ENCODE measurements at regions not wholly inside any gene's neighbourhood (a gene's known extent, or its start where the extent isn't known, plus 50 kb on each side); places are given as distances from the start of the nearest gene placed in this dataset.
"Not testable (repeated sequence)": the region's sequence is repeated elsewhere in the genome, so short reads cannot be mapped to it uniquely, and the experiment has no call there.

DNA sequence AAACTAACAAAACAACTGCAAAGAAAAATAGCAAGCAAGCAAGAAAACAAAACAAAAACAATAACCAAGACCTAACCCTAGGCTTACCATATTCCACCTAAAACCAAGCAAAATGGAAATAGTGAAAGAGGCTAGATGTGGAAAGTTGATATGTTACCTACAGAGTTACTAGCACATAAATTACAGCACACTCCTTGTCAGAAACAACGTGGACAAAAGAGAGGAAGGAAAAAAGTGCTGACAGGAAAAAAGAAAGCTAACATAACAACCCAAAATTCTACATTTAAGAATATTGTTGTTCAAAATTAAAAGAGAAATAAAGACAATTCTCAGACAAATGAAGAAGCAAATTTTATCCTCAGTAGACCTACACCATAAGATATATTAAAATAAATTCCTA is 812.8 kb upstream of the NUDT12 start:
- in situ Hi-C loops (cut with HindIII; ENCODE audit: low sequenced_read_pairs), result no loop called here

DNA sequence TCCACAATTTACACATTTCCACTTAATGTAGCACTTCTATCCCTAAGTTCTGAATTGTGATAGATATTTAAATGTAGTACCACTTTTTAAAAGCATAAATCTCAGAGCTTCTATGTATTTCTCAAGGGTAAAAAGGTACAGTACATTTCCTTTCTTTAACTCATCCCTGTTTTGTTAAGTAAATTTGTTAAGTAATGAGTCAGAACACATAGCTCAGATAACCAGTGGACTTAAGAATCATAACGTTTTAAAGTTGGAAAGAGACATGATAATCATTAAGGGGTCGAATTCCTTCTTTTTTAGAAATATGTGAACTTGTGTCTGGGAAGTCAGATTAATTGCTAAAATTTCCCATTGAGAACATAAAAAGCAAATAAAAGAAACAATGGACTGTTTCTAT is 810.2 kb upstream of the NUDT12 start:
- in situ Hi-C loops (cut with HindIII; ENCODE audit: low sequenced_read_pairs), result no loop called here

DNA sequence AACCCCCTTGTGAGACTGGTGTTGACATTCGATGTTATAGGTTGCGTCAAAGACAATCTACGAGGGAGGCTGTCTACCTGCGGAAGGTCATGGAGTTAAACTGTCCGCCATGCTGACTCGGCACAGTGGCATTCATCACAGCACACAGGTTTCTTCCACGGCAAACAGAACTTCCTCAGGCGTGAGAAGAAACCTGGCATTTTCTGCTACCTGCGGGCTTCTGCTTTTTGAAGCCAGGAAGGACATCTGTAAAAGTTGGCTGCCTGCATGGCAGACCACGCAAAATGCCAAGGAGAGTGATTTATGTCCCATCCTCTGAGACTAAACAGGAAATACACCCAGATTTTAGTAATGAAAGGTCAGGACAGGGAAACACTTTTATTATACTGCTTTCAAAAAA is 809.8 kb upstream of the NUDT12 start:
- in situ Hi-C loops (cut with HindIII; ENCODE audit: low sequenced_read_pairs), result no loop called here

DNA sequence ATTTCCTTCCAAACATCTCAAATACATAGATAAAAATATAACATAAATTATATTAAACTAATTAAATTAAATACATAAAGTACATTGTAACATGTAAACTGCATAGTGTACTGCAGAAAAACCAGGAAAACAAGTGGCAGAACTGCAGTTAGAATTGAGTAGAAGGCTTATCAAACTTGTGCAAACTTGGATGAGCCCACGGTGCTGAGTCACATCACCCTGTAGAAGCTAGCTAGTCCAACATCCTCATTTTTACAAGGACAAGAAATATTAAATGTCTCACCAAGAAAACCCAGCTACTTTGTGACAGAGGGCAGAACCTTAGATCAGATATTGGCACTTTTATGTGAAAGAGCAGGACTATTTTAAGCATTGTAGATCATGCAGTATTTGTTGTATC is 807.9 kb upstream of the NUDT12 start:
- in situ Hi-C loops (cut with HindIII; ENCODE audit: low sequenced_read_pairs), result no loop called here

DNA sequence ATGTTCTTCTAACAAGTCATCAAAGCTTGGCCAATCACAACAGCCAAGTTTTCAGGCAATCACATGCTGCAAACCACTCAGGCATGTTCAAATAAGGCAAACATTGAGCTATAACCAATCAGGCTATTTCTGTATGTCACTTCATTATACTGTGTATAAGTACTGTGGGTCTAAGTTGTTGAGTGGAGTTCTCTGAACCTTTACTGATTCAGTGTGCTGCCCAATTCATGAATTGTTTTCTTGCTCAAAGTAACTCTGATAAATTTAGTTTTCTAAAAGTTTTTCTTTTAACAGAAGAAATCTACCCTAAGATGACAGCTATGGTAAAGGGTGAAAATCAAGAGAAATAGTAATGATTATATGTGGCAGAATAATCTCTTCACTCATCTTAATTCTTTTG is 805.4 kb upstream of the NUDT12 start:
- in situ Hi-C loops (cut with HindIII; ENCODE audit: low sequenced_read_pairs), result no loop called here

DNA sequence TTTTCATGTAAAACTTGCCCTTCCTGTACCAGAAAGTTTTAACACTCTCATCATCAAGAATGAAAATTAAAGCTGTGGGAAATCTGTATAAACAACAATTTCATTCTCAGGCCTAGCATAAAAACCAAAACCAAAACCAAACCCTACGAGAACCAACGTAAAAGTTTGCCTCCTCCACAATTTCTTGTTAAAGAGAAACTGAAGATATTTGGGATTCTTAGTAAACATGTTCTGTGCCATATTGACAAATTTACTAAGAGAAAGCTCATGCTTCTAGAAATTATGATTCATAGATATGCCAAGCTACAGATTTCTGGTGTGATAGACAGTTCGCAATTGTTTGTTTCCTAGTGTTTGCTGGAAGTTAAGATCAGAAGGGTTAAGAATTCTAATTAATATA is 801.0 kb upstream of the NUDT12 start:
- in situ Hi-C loops (cut with HindIII; ENCODE audit: low sequenced_read_pairs), result loop anchor here (5.0 kb wide), 1 partner anchor 39 kb away; no protein-coding TSS in a partner anchor

DNA sequence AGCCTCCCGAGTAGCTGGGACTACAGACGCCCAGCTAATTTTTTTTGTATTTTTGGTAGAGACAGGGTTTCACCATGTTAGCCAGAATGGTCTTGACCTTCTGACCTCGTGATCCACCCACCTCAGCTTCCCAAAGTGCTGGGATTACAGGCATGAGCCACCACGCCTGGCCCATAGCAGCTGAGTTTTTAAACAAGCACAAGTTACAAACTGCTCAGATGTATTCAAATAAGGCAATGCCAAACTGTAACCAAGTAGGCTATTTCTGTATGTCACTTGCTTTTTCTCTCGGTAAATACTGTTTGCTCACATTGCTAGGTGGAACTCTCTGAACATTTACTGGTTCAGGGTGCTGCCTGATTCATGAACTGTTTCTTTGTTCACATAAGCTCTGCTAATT is 799.3 kb upstream of the NUDT12 start:
- in situ Hi-C loops (cut with HindIII; ENCODE audit: low sequenced_read_pairs), result loop anchor here (5.0 kb wide), 1 partner anchor 40 kb away; no protein-coding TSS in a partner anchor

DNA sequence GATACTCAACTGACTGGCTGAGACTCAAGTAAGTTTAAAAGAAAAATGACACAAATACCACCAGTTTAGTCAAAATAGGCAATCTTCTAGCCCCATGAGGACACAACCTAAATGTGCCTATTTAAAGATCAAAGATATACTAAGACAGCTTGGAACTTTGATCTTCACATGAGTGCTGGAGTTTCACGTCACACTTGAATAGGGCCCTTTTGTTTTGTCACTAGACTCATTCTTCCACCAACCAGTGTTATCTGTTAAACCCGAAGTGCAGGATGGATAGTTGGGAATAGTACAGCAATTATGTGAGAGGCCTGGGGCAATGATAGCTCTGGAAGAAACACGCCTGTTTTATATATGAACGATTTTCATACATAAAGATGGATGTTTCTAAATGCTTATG is 792.8 kb upstream of the NUDT12 start:
- in situ Hi-C loops (cut with HindIII; ENCODE audit: low sequenced_read_pairs), result no loop called here

DNA sequence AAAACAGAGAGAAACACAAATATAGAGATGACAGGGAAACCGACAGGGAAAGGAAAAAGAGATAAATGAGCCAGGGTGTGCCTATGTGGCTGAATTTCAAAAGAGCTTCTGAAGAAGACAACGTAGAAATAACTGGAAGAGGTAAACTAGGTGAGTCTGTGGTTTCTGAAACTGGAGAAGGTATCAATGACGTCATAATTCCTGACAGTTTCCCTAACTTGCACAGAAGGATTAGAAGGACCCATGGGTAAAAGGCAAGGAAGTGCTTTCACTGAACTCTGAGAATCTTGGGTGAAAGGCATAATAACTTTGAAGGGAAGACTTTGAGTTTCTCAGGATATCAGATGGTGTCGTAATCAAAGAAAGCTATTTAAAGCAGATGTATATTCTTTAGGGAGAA is 790.8 kb upstream of the NUDT12 start:
- in situ Hi-C loops (cut with HindIII; ENCODE audit: low sequenced_read_pairs), result no loop called here

DNA sequence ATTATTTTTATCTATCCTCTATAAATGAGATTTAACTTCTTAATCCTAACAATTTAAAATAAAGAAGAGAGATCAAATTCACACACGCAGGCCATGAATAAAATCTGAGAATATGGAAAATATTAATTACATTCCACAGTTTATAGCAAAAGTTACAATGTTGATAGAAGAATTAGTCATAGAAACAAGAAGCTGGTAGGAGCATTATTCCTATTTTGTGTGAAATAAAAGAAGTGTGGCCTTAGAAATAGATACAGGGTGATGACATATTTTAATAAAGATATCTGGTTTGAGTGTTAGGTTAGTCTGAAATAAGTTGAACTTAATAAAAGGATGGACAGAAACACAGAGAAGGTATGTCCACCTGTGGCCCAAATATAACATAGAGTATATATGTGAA is 790.4 kb upstream of the NUDT12 start:
- in situ Hi-C loops (cut with HindIII; ENCODE audit: low sequenced_read_pairs), result no loop called here

DNA sequence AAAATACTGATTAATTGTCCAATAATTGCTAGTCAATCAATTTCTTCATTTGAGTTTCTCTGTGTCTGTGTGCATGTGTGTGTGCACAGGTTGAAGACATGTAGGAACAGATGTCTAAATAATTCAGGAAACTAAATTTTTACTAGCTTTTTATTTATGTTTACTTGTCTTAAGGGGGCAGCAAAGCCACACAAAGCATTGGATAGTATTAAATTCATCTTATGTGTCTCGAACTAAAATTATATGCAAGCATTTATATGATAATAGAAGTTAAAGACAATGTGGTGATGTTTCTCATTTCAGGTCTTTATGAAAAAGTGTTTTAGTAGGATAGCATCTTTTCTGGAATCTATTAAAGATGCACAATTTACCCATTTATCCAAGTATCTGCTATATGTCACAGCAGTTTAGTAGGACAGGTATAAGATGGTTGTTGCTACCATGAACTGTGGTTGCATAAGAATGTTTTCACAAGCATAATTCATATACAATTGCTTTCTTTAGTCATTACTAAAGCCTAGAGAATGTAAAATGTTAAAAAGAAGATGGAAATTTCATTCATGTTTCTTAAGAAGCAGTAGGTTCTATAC is 784.6 kb upstream of the NUDT12 start:
- in situ Hi-C loops (cut with HindIII; ENCODE audit: low sequenced_read_pairs), result no loop called here

DNA sequence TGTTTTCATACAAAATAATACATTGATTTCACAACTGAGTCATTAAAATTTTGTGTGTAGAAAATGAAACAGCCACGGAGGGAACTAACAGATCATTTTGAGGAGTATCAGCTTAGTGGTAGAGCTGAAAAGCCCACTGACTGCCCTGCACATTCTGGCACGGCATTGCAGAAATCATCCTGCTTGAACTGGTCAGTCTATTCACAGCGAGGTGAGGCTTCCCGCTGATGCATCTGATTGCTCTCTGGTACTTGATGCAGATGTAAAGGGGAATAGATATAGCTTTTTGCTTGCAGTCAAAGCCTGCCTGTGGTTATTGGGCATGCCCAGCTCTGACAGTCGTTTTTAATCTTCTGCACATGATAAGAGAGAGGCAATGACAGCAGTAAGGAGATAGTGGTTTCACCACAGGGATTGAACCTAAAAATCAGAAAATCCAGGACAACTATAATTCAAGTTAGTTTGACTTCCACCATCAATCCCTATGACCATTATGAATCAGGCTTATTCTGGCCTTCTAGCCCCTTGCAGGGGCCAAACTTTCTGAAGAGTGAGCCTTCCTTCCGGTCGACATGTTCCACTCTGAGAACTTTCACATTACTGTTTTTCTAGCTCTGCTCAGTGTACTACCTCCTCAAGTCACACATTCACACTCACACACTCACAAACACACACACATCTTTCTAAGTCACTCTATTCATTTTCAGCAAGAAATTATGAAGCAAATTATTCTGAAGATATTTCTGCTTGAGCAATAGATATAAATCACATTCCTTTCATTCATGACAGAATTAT is 782.8 kb upstream of the NUDT12 start:
- in situ Hi-C loops (cut with HindIII; ENCODE audit: low sequenced_read_pairs), result no loop called here

DNA sequence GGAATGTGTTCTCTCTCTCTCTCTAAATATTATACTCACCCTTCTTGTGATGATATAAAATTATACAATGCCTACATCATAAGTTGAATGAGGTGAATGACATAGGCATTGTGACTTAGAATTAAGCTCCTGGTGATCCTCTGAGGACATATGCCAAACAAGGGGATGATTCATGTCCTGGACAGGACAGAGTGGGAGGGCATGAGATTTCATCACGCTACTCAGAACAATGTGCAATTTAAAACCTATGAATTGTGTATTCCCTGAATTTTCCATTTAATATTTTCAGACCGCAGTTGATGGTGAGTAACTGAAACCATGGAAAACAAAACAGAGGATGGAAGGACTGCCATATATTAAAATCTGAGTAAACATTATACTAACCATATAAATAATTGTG is 782.2 kb upstream of the NUDT12 start:
- in situ Hi-C loops (cut with HindIII; ENCODE audit: low sequenced_read_pairs), result no loop called here

DNA sequence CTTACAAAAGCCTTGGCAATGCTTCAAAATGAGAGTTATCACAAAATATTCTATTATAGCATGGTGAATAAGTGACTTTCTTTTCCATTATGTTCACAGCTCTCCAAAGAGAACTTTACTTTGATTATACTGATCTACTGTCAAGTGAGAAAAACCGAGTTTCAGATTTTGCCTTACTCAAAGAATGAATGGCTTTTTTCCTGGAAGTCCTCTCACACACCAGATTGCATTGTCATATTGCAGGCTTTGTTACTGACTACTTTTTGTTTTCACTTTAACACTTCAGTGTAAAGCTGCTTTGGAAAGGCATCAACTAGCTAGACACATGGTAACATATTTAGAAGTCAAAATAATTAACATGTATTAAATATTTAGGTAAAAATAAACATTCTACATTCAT is 765.2 kb upstream of the NUDT12 start:
- in situ Hi-C loops (cut with HindIII; ENCODE audit: low sequenced_read_pairs), result no loop called here

DNA sequence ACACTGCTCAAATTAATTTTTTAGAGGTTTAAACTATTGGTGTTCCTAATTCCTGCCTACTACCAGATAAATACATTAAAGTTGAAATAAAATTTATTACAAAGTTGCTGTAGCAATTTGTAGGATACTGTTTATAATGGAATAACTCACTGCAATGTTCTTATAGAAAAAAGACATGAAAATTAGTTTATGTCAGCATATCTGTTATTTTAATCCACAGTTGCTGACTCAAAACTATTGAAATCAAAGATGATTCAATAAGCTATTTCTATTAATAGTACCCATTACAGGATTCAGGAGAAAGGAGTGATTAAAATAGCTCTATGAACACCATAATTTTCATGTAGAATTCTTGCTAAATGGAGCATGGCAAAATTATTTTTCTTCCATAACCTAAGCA is 764.4 kb upstream of the NUDT12 start:
- in situ Hi-C loops (cut with HindIII; ENCODE audit: low sequenced_read_pairs), result no loop called here

DNA sequence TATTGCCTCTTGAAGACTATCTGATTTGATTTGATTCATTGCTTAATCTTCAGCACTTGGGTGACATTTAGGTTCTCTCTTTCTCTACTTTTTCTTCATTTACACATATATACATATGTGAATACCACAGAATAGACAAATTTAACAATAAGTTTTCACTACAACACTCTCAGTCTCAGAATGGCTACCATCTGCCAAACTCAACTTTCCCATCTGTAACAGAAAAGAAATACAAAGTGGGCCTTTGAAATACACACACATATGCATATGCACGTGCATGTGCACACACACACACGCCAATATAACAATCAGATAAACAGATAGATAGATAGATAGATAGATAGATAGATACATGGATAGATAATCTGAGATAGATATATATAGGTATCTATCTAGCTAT is 762.8 kb upstream of the NUDT12 start:
- in situ Hi-C loops (cut with HindIII; ENCODE audit: low sequenced_read_pairs), result no loop called here

DNA sequence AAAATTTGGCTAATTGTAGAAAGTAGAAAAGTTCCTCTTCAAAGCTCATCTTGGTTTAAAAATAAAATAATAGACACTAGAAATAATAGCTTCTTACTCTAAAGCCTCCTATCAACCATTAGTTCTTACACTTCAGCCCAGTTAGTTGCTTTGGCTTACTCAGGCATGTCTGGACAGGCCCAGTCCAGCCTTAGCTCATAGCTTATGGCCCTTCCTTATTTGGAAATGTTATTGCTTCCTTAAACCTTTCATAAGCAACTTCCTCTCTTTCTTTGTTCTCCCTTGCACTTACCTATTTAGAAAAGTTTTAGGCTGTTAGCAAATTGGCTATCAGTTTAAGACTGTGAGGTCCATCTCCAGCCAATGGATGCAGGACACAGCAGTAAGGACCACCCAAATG is 754.1 kb upstream of the NUDT12 start:
- in situ Hi-C loops (cut with HindIII; ENCODE audit: low sequenced_read_pairs), result not testable (repeated sequence)

DNA sequence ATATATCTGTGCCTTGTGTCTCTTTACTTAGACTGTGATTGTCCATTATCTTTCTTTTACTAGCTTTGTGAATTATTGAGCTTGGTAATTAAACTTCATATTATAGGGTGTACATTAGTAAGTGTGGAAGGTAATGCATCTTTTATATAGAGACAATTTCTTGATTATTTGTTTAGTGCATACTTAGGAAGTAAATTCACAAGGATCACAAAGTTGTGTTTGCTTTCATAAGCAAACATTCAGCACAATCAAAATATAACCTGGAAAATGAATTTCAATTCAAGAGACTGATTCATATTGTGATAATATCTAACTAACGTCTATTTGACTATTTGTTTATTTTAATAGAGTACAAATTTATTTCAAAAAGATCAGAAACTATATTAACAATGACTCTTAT is 749.9 kb upstream of the NUDT12 start:
- in situ Hi-C loops (cut with HindIII; ENCODE audit: low sequenced_read_pairs), result no loop called here

DNA sequence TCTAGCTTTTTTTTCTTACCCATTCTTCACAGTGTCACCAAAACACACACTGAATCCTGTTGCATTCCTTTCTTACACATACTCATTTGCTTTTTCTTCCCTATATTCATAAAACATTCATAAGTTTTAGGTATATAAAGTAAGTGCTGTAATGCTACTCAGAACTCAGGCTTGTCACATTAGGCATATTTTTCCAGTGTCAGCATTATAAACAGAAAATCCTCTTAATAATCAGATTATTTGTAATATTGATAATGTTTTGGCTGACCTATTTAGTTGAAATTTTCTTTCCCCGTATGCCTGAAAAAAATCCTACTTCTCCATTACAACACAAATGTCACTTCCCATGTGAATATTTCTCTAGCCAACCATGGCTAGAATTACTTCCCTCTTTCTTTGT is 743.0 kb upstream of the NUDT12 start:
- in situ Hi-C loops (cut with HindIII; ENCODE audit: low sequenced_read_pairs), result no loop called here

DNA sequence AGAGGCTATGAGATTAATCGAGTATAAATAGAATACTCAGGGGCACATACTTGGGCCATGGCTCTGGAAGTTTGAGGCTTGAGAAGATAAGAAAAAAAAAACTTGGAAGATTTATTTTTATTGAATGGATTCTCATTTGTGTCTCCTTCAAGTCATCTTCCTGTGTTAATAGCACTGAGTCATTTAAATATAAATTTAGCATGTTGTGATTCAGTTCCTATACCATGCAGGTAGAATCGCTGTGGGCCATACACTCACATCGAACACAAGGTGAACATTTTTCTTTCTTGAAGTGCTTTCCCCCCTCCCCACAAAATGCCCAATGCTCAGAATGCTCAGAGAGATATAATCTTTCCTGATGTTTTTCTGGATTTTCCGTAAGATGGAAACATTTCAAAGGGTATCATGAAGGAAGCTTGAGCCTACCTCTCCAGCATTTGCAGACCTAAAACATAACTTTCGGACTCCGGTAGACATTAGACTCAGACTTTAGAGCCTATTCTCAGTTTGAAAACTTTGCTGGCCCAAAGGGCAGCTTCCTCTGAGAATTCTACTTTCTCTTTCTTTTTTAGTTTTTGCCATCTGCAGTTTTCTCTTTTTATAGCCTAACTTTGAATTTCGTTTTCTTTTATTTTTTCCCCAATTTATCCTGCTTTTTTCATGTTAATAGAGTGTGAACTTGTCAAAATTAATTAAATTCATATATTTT is 737.6 kb upstream of the NUDT12 start:
- in situ Hi-C loops (cut with HindIII; ENCODE audit: low sequenced_read_pairs), result no loop called here

DNA sequence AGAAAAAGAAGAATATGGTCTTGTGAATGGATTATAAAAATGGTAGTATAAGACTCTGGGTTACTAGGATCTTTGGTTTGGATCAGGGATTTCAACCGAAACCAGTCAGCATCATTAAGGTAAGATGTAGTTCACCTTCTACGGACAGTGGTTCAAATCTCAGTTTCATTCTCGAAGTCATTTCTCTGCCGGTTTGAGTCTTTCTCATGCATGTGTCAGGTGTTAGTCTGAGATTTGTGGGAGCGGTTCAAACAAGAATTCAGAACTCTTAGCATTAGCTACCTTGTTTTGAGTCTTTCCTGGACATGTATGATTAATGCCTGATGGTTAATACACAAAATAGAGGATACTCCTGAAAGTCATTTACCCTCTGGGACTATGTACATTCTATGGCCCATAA is 735.9 kb upstream of the NUDT12 start:
- in situ Hi-C loops (cut with HindIII; ENCODE audit: low sequenced_read_pairs), result no loop called here

DNA sequence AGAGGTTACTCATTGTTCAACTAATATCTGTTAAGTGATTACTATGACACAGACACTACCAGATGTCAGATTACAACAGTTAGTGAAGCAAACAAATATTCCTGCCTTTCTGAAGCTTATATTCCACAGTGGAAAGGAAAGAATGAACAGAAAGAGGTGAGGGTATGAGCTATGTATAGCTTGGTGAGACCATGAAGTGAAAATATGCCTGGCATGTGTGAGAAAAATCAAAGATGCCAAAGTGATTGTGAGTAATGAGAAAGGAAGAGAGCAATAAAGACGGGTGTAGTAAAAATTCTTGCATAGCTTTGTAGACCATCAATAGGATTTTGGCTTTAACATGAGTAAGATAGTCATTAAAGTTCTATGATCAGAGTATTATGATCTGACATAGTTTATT is 734.5 kb upstream of the NUDT12 start:
- in situ Hi-C loops (cut with HindIII; ENCODE audit: low sequenced_read_pairs), result no loop called here

Data from endothelial cell of hepatic sinusoid (primary cell).